ENCODE measurements at regions not wholly inside any gene's neighbourhood (a gene's known extent, or its start where the extent isn't known, plus 50 kb on each side); places are given as distances from the start of the nearest gene placed in this dataset.

GRCh38 chr12:58648176-58648575, 272.1 kb downstream of the LRIG3 start:
- TF ChIP-seq POLR2AphosphoS5 (IDR thresholded peaks at IDR 0.05; ENCODE audit: low read depth, low read length): no peak
- no peak for TF ChIP-seq CTCF (IDR thresholded peaks at IDR 0.05)
- no peak for TF ChIP-seq REST (IDR thresholded peaks at IDR 0.05; ENCODE audit: insufficient read depth in 1 of 2, low read depth in 2 of 2, low read length in 1 of 2)
- TF ChIP-seq TCF7L2 (IDR thresholded peaks at IDR 0.05; ENCODE audit: low read depth, low read length): no peak

Data from Panc1 (cell line).